Tibial artery (tissue), 4 donors: ENCODE measurements at regions not wholly inside any gene's neighbourhood (a gene's known extent, or its start where the extent isn't known, plus 50 kb on each side); places are given as distances from the start of the nearest gene placed in this dataset.
"Not testable (repeated sequence)": the region's sequence is repeated elsewhere in the genome, so short reads cannot be mapped to it uniquely, and the experiment has no call there.

Experiments used
- DNase-seq, 2 donors: peaks; one replicate each; pipeline ENCODE4 v3.0.0-alpha.2; 2019
- H3K27ac ChIP-seq, 2 donors: fragments of 200-600 bp; sonication (generic) in 1 of 2; 1 replicate in 1 of 2; 2 replicates in 1 of 2; pipeline ENCODE4 v1.5.1; 2018 to 2019; ENCODE audit warnings: mild to moderate bottlenecking in 1 of 2
- H3K27me3 ChIP-seq, 2 donors: fragments of 200-600 bp; sonication (generic) in 1 of 2; one replicate each; pipeline versions ENCODE4 v1.5.1 to v1.6.0; 2016 to 2019
- H3K36me3 ChIP-seq, 3 donors: fragments of 200-600 bp; sonication (generic) in 2 of 3; one replicate each; pipeline ENCODE4 v1.5.1; 2016 to 2019; ENCODE audit warnings: mild to moderate bottlenecking in 2 of 3
- H3K4me1 ChIP-seq, 4 donors: fragments of 200-600 bp; sonication (generic) in 2 of 4; 1 replicate in 3 of 4; 2 replicates in 1 of 4; pipeline ENCODE4 v1.5.1; 2016 to 2019
- H3K4me3 ChIP-seq, 2 donors: fragments of 200-600 bp; sonication (generic) in 1 of 2; 1 replicate in 1 of 2; 2 replicates in 1 of 2; pipeline ENCODE4 v1.5.1; 2018 to 2019; ENCODE audit warnings: mild to moderate bottlenecking in 2 of 2
- H3K9me3 ChIP-seq, 3 donors: fragments of 200-600 bp; sonication (generic) in 1 of 3; one replicate each; pipeline ENCODE4 v1.5.1; 2016 to 2019
- intact Hi-C: fragments of 100-400 bp; cut with DNase I; formaldehyde crosslinking; loops from one replicate; pipeline ENCODE4 v1.15.0; 2023; ENCODE audit warnings: low total_unique reads
- TF ChIP-seq, protein P1 (sequence below), 2 experiments: fragments of 200-600 bp in 1 of 2; fragments of 450-650 bp in 1 of 2; IDR thresholded peaks; one replicate each; pipeline ENCODE4 v1.5.1; 2017 to 2019; ENCODE audit warnings: antibody characterized with exemption in 2 of 2, mild to moderate bottlenecking in 1 of 2, moderate library complexity in 1 of 2

DNA sequence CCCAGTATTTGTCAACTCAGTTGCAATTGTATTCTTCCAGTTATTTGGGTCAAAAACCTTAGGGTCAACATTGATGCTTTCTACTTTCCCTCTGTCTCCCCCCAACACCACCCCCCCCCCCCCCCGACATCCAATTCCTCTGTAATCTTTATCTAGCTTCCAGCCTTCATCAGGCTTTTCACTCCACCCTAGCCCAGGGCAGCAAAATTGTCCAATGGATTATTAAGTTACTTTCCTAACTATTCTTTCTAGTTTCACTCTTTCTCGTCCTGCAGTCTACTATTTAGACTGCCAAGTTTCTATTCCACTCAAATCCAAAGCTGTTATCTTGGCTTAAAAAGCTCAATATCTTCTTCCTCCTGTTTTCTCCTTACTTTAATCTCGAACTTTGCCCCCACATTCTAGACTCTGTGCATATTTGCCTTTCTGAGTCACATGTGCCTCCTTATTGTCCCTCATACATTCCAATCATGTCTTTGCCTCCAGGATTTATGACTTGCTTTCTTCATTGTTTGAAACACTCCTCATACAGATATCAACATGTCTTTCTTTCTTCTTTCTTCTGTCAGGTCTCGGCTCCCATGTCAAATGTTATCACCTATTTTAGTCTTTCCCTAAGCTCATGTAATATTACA lies 196.6 kb upstream of the TMEM196 start:
- intact Hi-C loops = no loop called here

GRCh38 chr7:19964246-19964645 lies 190.8 kb upstream of the TMEM196 start:
- Histone ChIP-seq H3K27me3 (no peaks in the 10 kb centered on the region), H3K9me3 (no peaks in the 10 kb centered on the region), H3K4me1 (no peaks in the 10 kb centered on the region), H3K4me3 (no peak overlapping the region), H3K36me3 (no peaks in the 10 kb centered on the region), H3K27ac (peak overlapping the region in 1 of 2 donors; percentile 35)
- intact Hi-C loops = no loop called here
- DNase-seq = no peak
- TF ChIP-seq, protein P1, sequence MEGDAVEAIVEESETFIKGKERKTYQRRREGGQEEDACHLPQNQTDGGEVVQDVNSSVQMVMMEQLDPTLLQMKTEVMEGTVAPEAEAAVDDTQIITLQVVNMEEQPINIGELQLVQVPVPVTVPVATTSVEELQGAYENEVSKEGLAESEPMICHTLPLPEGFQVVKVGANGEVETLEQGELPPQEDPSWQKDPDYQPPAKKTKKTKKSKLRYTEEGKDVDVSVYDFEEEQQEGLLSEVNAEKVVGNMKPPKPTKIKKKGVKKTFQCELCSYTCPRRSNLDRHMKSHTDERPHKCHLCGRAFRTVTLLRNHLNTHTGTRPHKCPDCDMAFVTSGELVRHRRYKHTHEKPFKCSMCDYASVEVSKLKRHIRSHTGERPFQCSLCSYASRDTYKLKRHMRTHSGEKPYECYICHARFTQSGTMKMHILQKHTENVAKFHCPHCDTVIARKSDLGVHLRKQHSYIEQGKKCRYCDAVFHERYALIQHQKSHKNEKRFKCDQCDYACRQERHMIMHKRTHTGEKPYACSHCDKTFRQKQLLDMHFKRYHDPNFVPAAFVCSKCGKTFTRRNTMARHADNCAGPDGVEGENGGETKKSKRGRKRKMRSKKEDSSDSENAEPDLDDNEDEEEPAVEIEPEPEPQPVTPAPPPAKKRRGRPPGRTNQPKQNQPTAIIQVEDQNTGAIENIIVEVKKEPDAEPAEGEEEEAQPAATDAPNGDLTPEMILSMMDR (IDR thresholded peaks at IDR 0.05) = no peak

More for the DNA sequence above, 196.6 kb upstream of the TMEM196 start:
- no peak overlapping the region for H3K27ac ChIP-seq
- TF ChIP-seq, protein P1 (IDR thresholded peaks at IDR 0.05) = no peak
- no peaks in the 10 kb centered on the region for H3K36me3 ChIP-seq
- no peaks in the 10 kb centered on the region for H3K4me1 ChIP-seq
- H3K4me3 ChIP-seq = no peak overlapping the region
- no peak for DNase-seq
- no peaks in the 10 kb centered on the region for H3K9me3 ChIP-seq
- no peaks in the 10 kb centered on the region for H3K27me3 ChIP-seq

DNA sequence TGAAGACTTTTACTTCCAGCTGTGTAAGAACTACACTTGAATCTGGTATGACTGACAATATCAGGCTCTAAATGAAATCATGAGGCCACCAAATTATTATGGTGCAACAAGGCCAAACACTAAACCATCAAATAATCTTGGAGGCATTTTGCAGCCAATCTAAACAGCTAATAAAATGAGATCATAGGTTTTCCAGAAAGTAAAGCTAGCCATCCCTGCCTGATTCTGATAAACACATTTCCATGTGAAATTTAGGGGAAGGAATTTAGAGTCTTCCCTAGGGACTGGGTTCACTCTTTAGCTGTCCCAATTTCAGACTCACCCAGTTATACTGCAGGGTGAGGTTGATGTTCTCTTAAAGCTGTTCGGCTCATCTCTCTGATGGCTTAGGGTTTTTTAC lies 190.3 kb upstream of the TMEM196 start:
- H3K36me3 ChIP-seq = no peaks in the 10 kb centered on the region
- no peak overlapping the region for H3K4me3 ChIP-seq
- H3K4me1 ChIP-seq = no peaks in the 10 kb centered on the region
- intact Hi-C loops = no loop called here
- peak overlapping the region in 1 of 2 donors; percentile 35 for H3K27ac ChIP-seq
- TF ChIP-seq, protein P1 (IDR thresholded peaks at IDR 0.05) = no peak
- no peaks in the 10 kb centered on the region for H3K27me3 ChIP-seq
- no peak for DNase-seq
- H3K9me3 ChIP-seq = no peaks in the 10 kb centered on the region

DNA sequence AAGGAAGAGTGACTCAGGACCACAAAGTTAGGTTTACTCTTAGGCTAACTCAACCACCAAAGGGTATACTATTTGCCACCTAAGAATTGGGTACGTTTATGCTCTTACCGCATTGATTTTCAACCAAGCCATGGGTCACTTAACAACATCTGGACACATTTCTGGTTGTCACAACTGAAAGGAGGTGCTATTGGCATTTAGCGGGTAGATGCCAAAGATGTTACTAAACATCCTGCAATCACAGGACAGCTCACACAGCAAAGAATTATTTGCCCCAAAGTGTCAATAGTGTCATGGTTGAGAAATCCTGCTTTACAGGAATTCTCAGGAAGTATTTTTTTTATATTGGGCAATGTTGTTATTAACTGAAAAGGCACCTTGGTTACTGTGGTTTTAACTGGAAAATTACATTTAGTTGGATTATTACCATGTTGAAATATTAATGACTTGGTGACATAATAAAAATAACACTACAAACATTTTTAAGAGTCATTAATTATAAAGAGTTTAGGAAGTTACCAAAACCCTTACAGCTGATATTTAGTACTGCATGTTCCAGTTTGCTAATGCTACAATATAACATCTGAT lies 185.0 kb upstream of the TMEM196 start:
- TF ChIP-seq, protein P1 (IDR thresholded peaks at IDR 0.05) = no peak
- no peaks in the 10 kb centered on the region for H3K27me3 ChIP-seq

DNA sequence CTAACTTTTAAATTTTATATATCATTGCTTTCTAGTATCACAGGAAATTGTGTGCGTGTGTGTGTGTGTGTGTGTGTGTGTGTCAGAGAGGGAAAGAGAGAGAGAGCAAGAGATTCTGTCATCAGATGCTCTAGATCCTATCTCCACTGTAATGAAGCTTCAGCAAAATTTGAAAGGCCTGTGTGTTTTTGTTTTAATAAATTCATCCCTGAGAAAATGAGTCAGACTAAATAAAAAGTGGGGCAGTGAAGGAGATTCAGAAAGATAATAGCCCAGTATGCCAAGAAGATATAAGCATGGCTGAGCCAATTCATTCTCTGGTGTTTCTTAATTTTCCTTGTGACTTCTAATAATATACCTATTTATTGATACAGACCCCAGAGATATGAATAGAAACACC lies 184.2 kb upstream of the TMEM196 start:
- H3K27me3 ChIP-seq = no peaks in the 10 kb centered on the region
- no peaks in the 10 kb centered on the region for H3K4me1 ChIP-seq
- H3K9me3 ChIP-seq = peaks cover 0 to 8% (median 0%) of the 10 kb centered on the region in 3 donors
- intact Hi-C loops = no loop called here
- DNase-seq = no peak
- H3K27ac ChIP-seq = no peak overlapping the region
- TF ChIP-seq, protein P1 (IDR thresholded peaks at IDR 0.05) = no peak
- H3K4me3 ChIP-seq = no peak overlapping the region
- H3K36me3 ChIP-seq = no peaks in the 10 kb centered on the region

More for the DNA sequence above, 185.0 kb upstream of the TMEM196 start:
- DNase-seq = no peak
- Histone ChIP-seq H3K27ac (no peak overlapping the region), H3K36me3 (no peaks in the 10 kb centered on the region), H3K4me3 (no peak overlapping the region), H3K4me1 (no peaks in the 10 kb centered on the region), H3K9me3 (peaks cover 0 to 8% (median 0%) of the 10 kb centered on the region in 3 donors)
- intact Hi-C loops = no loop called here

DNA sequence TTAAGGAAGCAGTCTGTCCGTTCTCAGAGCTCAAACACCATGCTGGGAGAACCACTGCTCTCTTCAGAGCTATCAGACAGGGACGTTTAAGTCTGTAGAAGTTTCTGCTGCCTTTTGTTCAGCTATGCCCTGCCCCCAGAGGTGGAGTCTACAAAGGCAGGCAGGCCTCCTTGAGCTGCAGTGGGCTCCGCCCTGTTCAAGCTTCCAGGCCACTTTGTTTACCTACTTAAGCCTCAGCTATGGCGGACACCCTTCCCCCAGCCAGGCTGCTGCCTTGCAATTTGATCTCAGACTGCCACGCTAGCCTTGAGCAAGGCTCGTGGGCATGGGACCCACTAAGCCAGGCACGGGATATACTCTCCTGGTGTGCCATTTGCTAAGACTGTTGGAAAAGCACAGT lies 180.7 kb upstream of the TMEM196 start:
- intact Hi-C loops, H3K36me3 ChIP-seq, H3K4me3 ChIP-seq, H3K27me3 ChIP-seq, DNase-seq, H3K4me1 ChIP-seq, H3K9me3 ChIP-seq, H3K27ac ChIP-seq: not testable (repeated sequence)

DNA sequence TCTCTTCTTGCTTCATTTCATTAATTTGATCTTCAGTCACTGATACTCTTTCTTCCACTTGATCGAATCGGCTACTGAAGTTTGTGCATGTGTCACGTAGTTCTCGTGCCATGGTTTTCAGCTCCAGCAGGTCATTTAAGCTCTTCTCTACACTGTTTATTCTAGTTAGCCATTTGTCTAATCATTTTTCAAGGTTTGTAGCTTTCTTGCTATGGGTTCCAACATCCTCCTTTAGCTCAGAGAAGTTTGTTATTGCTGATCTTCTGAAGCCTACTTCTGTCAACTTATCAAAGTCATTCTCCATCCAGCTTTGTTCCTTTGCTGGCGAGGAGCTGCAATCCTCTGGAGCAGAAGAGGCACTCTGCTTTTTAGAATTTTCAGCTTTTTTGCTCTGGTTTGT lies 180.0 kb upstream of the TMEM196 start:
- H3K27me3 ChIP-seq, H3K9me3 ChIP-seq, H3K27ac ChIP-seq, H3K4me3 ChIP-seq, H3K4me1 ChIP-seq, DNase-seq, intact Hi-C loops, H3K36me3 ChIP-seq: not testable (repeated sequence)
